OCI-LY1 (cell line): ENCODE measurements at regions not wholly inside any gene's neighbourhood (a gene's known extent, or its start where the extent isn't known, plus 50 kb on each side); places are given as distances from the start of the nearest gene placed in this dataset.

Experiments
- H2AFZ ChIP-seq: fragments of 200-600 bp; sonication (generic), shearing (Covaris generic); 2 replicates; pipeline ENCODE4 v1.6.0; 2014; ENCODE audit warnings: antibody characterized with exemption, mild to moderate bottlenecking, low read length
- H3F3A ChIP-seq: fragments of 200-600 bp; sonication (generic), shearing (Covaris generic); 2 replicates; pipeline ENCODE4 v1.6.0; 2014; ENCODE audit warnings: mild to moderate bottlenecking, antibody characterized with exemption, low read length, moderate library complexity; ENCODE audit not compliant: insufficient read depth
- H3K27ac ChIP-seq: fragments of 200-600 bp; sonication (generic); 2 replicates; pipeline ENCODE4 v1.5.1; 2014; ENCODE audit warnings: low read length, mixed run types, mild to moderate bottlenecking, low read depth; ENCODE audit not compliant: poor library complexity, severe bottlenecking
- H3K27me3 ChIP-seq: fragments of 200-600 bp; sonication (generic); 2 replicates; pipeline ENCODE4 v1.6.0; 2014; ENCODE audit warnings: antibody characterized with exemption, mild to moderate bottlenecking, low read length, moderate library complexity; ENCODE audit not compliant: insufficient read depth
- H3K36me3 ChIP-seq: fragments of 200-600 bp; sonication (generic); 2 replicates; pipeline ENCODE4 v1.6.1; 2014; ENCODE audit warnings: mild to moderate bottlenecking, antibody characterized with exemption, low read length, moderate library complexity, mixed read lengths; ENCODE audit not compliant: insufficient read depth
- H3K4me1 ChIP-seq: fragments of 200-600 bp; sonication (generic); 2 replicates; pipeline ENCODE4 v1.5.1; 2014; ENCODE audit warnings: mild to moderate bottlenecking, low read length, moderate library complexity; ENCODE audit not compliant: insufficient read depth, severe bottlenecking
- H3K4me2 ChIP-seq: fragments of 200-600 bp; sonication (generic), shearing (Covaris generic); 2 replicates; pipeline ENCODE4 v1.6.1; 2014; ENCODE audit warnings: low read length
- H3K4me3 ChIP-seq: fragments of 200-600 bp; sonication (generic); 2 replicates; pipeline ENCODE4 v1.5.1; 2014; ENCODE audit warnings: low read length, low read depth, mild to moderate bottlenecking, mixed read lengths; ENCODE audit not compliant: poor library complexity, severe bottlenecking
- H3K79me2 ChIP-seq: fragments of 200-600 bp; shearing (Covaris generic); 2 replicates; pipeline ENCODE4 v1.6.1; 2016; ENCODE audit warnings: mixed run types, low read length, mixed read lengths; ENCODE audit not compliant: insufficient read depth
- H3K9ac ChIP-seq: fragments of 200-600 bp; sonication (generic), shearing (Covaris generic); 2 replicates; pipeline ENCODE4 v1.6.1; 2014; ENCODE audit warnings: mild to moderate bottlenecking, low read length, mixed read lengths
- H3K9me2 ChIP-seq: fragments of 200-600 bp; sonication (generic), shearing (Covaris generic); 2 replicates; pipeline ENCODE4 v1.6.1; 2014; ENCODE audit warnings: low read depth, mild to moderate bottlenecking, low read length, mixed read lengths
- H3K9me3 ChIP-seq: fragments of 200-600 bp; shearing (Covaris generic); 2 replicates; pipeline ENCODE4 v1.6.1; 2014; ENCODE audit warnings: low read length, mixed read lengths
- H4K20me1 ChIP-seq: fragments of 200-600 bp; sonication (generic), shearing (Covaris generic); 2 replicates; pipeline ENCODE4 v1.6.0; 2016; ENCODE audit warnings: mild to moderate bottlenecking, low read length; ENCODE audit not compliant: insufficient read depth
- EZH2 ChIP-seq: fragments of 200-600 bp; sonication (generic), shearing (Covaris generic); IDR thresholded peaks from 2 replicates; pipeline ENCODE4 v1.8.0; 2017; ENCODE audit warnings: borderline replicate concordance, mixed run types, mild to moderate bottlenecking, antibody characterized with exemption, low read length, moderate library complexity, mixed read lengths
- TF ChIP-seq, protein P1 (sequence below): fragments of 200-600 bp; sonication (generic), shearing (Covaris generic); IDR thresholded peaks from 2 replicates; pipeline ENCODE4 v1.5.1; 2017; ENCODE audit warnings: mild to moderate bottlenecking, antibody characterized with exemption, low read length, moderate library complexity, mixed read lengths

DNA sequence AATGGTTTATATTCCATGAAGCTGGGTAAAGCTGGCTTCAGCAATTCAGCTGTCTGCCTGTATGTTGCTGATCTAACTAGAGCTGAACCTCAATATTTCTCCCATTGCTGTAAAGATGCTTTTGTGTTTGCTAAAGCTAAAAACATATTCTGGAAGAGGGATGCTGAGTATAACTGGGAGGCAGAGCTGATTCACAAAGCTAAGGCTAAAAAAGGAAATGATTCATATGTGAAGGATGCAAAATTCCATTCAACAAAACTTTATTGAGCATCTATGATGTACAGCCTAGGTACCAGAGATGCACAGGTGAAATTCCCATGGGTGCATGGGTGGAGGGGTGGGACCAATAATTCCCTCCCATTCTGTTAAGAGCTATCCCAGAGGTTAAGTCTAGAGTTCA, 193.9 kb downstream of the KIF18A start:
- H3K27me3 ChIP-seq, result no peaks in the 10 kb centered on the region
- H3K4me3 ChIP-seq, result no peak overlapping the region
- no peaks in the 10 kb centered on the region for H3K4me1 ChIP-seq
- H3K9me3 ChIP-seq, result no peaks in the 10 kb centered on the region
- H3K36me3 ChIP-seq, result no peaks in the 10 kb centered on the region
- TF ChIP-seq, protein P1, sequence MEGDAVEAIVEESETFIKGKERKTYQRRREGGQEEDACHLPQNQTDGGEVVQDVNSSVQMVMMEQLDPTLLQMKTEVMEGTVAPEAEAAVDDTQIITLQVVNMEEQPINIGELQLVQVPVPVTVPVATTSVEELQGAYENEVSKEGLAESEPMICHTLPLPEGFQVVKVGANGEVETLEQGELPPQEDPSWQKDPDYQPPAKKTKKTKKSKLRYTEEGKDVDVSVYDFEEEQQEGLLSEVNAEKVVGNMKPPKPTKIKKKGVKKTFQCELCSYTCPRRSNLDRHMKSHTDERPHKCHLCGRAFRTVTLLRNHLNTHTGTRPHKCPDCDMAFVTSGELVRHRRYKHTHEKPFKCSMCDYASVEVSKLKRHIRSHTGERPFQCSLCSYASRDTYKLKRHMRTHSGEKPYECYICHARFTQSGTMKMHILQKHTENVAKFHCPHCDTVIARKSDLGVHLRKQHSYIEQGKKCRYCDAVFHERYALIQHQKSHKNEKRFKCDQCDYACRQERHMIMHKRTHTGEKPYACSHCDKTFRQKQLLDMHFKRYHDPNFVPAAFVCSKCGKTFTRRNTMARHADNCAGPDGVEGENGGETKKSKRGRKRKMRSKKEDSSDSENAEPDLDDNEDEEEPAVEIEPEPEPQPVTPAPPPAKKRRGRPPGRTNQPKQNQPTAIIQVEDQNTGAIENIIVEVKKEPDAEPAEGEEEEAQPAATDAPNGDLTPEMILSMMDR, result no peak
- no peak for TF ChIP-seq EZH2
- H3K79me2 ChIP-seq, result no peaks in the 10 kb centered on the region
- no peak overlapping the region for H2AFZ ChIP-seq
- H3K9me2 ChIP-seq, result no peaks in the 10 kb centered on the region
- H3K4me2 ChIP-seq, result no peak overlapping the region
- H3K9ac ChIP-seq, result no peak overlapping the region
- H4K20me1 ChIP-seq, result no peaks in the 10 kb centered on the region
- H3K27ac ChIP-seq, result no peak overlapping the region
- H3F3A ChIP-seq, result no peaks in the 10 kb centered on the region

DNA sequence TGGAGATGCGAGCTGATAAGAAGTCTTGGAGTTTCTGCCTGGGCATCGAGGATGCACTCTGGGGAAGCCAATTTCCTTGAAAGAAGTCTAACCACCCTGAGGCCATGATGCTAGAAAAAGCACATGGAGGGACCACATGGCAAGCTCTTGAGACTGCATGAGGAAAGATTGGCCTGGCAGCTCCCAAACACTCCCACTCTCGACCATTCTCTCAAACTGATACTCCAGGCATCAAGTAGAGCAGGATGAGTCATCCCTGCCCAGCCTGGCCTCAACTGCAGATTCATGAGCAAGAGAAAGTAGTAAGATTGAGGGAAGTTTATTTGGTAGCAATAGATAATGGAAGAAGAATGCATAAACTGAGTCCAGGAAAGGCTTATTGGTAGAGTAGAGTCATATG, 194.3 kb downstream of the KIF18A start:
- no peaks in the 10 kb centered on the region for H3K79me2 ChIP-seq
- H4K20me1 ChIP-seq, result no peaks in the 10 kb centered on the region
- H3K9me2 ChIP-seq, result no peaks in the 10 kb centered on the region
- TF ChIP-seq EZH2, result no peak
- TF ChIP-seq, protein P1, result no peak
- no peaks in the 10 kb centered on the region for H3K27me3 ChIP-seq
- no peaks in the 10 kb centered on the region for H3K36me3 ChIP-seq
- H3K27ac ChIP-seq, result no peak overlapping the region
- H3K4me1 ChIP-seq, result no peaks in the 10 kb centered on the region
- no peaks in the 10 kb centered on the region for H3F3A ChIP-seq
- no peak overlapping the region for H2AFZ ChIP-seq
- H3K9me3 ChIP-seq, result no peaks in the 10 kb centered on the region
- no peak overlapping the region for H3K4me3 ChIP-seq
- no peak overlapping the region for H3K9ac ChIP-seq
- no peak overlapping the region for H3K4me2 ChIP-seq

DNA sequence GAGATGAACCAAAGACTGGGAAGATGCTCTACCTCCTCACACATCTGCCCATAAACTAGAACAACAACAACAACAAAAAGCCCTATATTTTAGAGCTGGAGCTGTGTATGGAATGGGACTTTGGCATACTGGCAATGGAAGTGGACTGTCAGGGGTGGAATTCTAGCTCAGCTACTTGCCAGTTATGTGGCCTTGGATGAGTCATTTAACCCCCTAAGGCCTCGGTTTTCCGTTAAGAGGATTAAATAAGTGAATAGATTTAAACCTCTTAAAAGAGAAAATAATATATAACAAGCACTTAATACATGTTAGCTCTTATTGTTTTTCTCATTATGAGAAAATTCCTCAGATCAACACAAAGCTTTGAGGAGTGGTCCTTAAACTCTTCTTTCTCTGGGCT, 195.0 kb downstream of the KIF18A start:
- no peaks in the 10 kb centered on the region for H3K27me3 ChIP-seq
- H3K79me2 ChIP-seq, result no peaks in the 10 kb centered on the region
- H3K4me1 ChIP-seq, result no peaks in the 10 kb centered on the region
- no peak overlapping the region for H2AFZ ChIP-seq
- no peak overlapping the region for H3K27ac ChIP-seq
- H3K9me2 ChIP-seq, result no peaks in the 10 kb centered on the region
- H3K36me3 ChIP-seq, result no peaks in the 10 kb centered on the region
- no peak overlapping the region for H3K4me2 ChIP-seq
- H3K4me3 ChIP-seq, result no peak overlapping the region
- no peaks in the 10 kb centered on the region for H3K9me3 ChIP-seq
- no peaks in the 10 kb centered on the region for H3F3A ChIP-seq
- H3K9ac ChIP-seq, result no peak overlapping the region
- no peak for TF ChIP-seq EZH2
- TF ChIP-seq, protein P1, result no peak
- H4K20me1 ChIP-seq, result no peaks in the 10 kb centered on the region
